ELR (cell line): ENCODE measurements at regions not wholly inside any gene's neighbourhood (a gene's known extent, or its start where the extent isn't known, plus 50 kb on each side); places are given as distances from the start of the nearest gene placed in this dataset.
"Not testable (repeated sequence)": the region's sequence is repeated elsewhere in the genome, so short reads cannot be mapped to it uniquely, and the experiment has no call there.

Source experiments
- DNase-seq: peaks from one replicate; pipeline ENCODE4 v3.0.0-alpha.2; 2015; ENCODE audit warnings: low read depth

DNA sequence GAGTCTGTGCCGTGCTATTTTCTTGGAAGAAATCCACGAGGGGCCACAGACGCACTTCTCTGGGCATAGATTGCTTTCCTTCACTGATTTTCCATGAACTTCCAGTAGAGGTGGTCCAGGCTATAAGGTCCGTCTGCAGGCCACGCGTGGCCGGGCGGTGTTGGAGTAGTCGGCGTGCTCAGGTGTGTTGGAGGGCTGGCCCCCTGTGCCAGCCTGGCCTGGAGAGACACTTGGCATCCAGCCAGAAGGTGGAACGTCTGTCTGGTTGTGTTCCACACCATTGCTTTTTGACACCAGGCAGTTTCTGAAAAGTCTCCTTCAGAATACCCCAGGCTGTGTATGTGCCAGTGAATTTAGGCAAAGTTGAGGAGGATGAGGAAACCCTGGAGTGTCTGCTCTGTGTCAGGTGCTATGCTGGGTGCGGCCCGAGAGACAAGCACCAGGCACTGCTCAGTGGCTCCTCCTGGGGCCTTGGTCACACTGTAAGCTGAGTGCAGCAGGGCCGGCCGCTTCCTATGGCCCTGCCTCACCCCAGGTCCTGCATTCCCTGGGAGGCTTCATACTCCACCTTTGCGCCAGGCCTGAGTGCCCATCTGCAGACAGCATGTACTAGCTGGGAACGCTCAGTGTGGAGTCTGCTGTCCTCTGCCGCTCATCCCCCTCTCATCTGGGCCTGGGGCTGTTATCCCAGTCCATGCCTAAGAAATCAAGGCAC lies 52.1 kb upstream of the TAMM41 start:
- no peak for DNase-seq

GRCh38 chr3:11899389-11899788 lies 52.7 kb upstream of the TAMM41 start:
- DNase-seq: not testable (repeated sequence)

GRCh38 chr3:11899826-11900225 lies 53.1 kb upstream of the TAMM41 start:
- no peak for DNase-seq

DNA sequence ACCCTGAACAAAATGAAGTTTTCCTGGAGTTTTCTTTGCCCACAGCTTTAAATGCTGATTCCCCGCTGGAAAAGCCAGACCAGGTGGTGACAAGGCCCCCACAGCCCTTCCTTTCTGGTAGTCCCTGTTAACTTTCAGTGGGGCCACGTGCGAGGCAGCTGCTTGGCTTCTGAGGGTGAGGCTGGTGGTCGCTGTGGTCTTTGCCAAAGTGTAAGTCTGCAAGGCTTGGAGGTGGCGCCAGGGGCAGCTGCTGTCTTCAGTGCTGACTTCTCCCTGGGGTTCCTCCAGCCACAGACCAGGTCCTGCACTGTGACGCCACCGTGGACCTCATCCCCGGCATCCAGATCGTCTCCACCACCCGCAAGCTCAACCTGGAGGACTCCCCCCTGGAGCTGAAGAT lies 54.1 kb upstream of the TAMM41 start:
- DNase-seq: no peak

- DNase-seq: no peak
These were observed 54.7 kb upstream of the TAMM41 start for GRCh38 chr3:11901286-11901875.

DNA sequence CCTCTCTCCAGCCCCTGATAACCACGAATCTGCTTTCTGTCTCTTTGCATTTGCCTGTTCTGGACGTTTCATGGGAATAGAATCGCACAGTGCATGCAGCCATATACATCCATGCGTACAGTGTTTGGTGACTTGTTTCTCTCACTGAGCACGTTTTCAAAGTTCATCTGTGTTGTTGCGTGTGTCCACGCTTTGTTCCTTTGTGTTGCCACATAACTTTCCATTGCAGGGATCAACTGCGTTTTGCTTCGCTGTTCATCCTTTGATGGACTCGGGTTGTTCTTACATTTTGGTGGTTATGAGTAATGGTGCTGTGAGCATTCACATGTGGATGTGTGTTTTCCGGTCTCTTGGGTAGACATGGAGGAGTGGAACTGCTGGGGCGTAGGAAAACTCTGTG lies 56.4 kb upstream of the TAMM41 start:
- DNase-seq: no peak

GRCh38 chr3:11903447-11903846 lies 56.8 kb upstream of the TAMM41 start:
- DNase-seq: no peak

DNA sequence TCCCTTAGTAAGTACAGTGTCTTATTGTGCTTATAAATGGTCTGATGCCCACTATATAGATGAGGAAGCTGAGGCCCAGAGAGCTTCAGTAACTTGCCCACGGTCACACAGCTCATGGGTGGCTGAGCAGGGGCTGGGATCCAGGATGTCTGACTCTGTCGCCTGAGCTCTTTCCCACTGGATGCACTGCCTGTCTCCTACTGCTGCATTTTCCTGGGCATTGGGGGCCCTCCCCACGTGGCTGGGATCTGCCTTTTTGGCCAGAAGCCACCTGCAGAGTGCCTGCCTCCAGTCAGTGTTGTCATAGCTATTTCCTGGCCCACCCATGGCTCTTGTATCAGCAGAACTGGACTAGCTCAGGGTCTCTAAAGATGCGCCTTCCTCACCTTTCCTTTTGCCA lies 57.5 kb upstream of the TAMM41 start:
- no peak for DNase-seq

GRCh38 chr3:11906407-11906806 lies 59.7 kb upstream of the TAMM41 start:
- DNase-seq: no peak

GRCh38 chr3:11907667-11908660 lies 61.3 kb upstream of the TAMM41 start:
- peak; percentile 8 for DNase-seq

DNA sequence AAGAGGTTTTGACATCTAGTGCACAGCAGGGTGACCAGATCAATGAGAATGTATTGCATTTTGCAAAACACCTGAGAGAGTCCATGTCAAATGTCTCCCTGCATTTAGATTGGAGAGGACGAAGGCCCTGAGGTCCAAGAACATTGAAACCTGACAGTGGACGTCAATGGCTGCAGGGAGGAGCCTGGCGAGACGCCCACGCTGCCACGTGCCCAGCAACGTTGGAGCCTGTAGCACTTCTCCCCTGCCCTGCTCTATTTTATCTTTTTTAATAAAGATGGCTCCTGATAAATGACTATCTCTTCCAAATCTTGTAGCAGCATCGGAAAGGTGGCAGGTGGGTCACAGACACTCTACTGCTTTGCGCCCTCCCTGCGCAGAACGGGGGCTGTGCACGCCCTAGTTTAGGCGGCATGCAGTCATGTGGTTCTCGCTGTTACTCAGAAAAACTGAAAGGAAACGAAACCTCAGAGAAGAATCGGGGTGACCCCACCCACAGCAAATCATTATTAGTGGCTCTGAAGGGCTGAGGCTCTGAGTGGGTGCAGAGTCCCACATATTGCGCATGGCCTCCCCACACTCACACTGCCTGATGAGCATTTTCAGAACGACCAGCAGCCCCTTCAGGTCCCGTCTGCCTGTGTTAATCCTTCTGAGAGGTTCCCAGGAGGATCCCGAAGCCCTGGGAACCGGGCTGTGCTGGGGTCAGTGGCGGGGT lies 62.5 kb upstream of the TAMM41 start:
- no peak for DNase-seq

DNA sequence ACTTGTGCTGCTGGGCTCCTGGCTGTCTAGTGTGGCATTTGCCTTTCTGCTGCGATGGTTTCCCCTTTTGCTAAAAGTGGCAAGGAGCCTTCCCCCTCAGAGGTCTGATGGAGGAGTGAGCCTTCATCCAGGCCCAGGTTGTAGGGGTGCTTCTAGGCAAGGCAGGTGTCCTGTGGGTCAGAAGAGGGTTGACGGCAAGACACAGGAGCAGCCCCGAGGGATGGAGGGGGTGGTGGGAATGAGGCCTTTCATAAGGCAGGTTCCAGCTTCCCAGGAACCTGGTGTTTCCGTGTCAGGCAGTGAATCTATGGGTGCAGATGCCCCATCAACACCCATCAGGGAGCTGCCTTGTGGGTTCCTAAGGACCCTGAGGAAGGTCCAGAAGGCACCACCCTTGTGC lies 63.0 kb upstream of the TAMM41 start:
- DNase-seq: no peak

GRCh38 chr3:11910216-11910930 lies 63.7 kb upstream of the TAMM41 start:
- DNase-seq: not testable (repeated sequence)

GRCh38 chr3:11910971-11911531 lies 64.4 kb upstream of the TAMM41 start:
- peak; percentile 10 for DNase-seq

DNA sequence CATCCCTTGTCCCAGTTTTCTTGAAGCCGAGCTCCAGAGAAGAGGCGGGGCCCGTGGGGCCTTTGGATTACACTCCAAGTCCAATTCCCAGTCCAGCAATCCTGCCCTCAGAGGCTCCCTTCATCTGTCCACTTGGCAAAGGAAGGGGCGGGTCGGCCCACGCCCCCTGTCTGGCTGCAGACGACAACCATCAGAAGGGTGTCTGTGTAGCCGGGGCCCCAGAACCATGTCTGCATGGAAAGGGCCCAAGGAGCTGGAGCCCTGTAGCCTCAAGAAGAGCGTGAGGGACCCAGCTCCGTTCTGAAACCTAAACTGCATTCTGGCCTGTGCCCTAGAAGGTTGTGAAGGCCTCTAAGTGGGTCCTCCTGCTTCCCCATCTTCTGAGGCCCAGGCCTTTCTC lies 65.2 kb upstream of the TAMM41 start:
- DNase-seq: not testable (repeated sequence)

GRCh38 chr3:11913316-11913715 lies 66.6 kb upstream of the TAMM41 start:
- DNase-seq: no peak

DNA sequence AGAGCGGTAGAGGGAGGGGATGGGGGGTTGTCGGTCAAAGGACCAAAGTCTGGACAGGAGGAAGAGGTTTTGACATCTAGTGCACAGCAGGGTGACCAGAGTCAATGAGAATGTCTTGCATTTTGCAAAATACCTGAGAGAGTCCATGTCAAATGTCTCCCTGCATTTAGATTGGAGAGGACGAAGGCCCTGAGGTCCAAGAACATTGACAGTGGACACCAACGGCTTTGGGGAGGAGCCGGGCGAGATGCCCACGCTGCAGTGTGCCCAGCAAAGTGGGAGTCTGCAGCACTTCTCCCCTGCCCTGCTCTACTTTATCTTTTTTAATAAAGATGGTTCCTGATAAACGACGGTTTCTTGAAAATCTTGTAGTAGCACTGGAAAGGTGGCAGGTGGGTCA lies 67.4 kb upstream of the TAMM41 start:
- DNase-seq: no peak

DNA sequence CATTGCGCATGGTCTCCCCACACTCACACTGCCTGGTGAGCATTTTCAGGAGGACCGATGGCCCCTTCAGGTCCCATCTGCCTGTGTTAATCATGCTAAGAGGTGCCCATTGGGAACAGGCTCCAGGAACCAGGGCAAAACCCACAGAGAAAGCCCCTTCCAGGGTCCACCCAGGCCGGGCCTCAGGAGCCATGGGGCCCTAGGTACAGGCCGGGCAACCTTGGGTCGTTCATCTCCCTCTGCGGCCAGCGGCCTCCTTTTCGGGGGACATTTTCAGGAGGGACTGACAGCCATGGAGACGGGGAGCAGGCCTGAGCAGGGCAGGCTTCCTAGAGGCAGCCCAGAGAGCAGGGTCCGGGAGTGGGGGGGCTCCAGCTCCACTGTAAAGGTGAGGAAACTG lies 68.0 kb upstream of the TAMM41 start:
- no peak for DNase-seq

- DNase-seq: no peak
These were observed 69.1 kb upstream of the TAMM41 start for GRCh38 chr3:11915621-11916424.

- not testable (repeated sequence) for DNase-seq
These were observed 69.7 kb upstream of the TAMM41 start for GRCh38 chr3:11916425-11916762.
